Heart right ventricle (tissue), 16 donors: ENCODE measurements at regions not wholly inside any gene's neighbourhood (a gene's known extent, or its start where the extent isn't known, plus 50 kb on each side); places are given as distances from the start of the nearest gene placed in this dataset.
"Not testable (repeated sequence)": the region's sequence is repeated elsewhere in the genome, so short reads cannot be mapped to it uniquely, and the experiment has no call there.

Source experiments
- ATAC-seq, 8 donors: fragments of 200-7000 bp; cut with Tn5 transposase; one replicate each; pipeline ENCODE4 v1.9.1; 2020; ENCODE audit warnings: mild to moderate bottlenecking in 8 of 8, moderate library complexity in 8 of 8, moderate number of reproducible peaks in 1 of 8
- DNase-seq, 2 donors: peaks; one replicate each; pipeline ENCODE4 v3.0.0-alpha.2; 2020
- H3K27ac ChIP-seq, 10 donors: fragments of 200-600 bp; sonication (generic) in 2 of 10; one replicate each; pipeline versions ENCODE4 v1.5.0 to v1.8.0; 2020 to 2022; ENCODE audit warnings: mild to moderate bottlenecking in 3 of 10
- H3K27me3 ChIP-seq, 7 donors: fragments of 200-600 bp; one replicate each; pipeline ENCODE4 v1.8.0; 2021 to 2022; ENCODE audit warnings: mild to moderate bottlenecking in 2 of 7
- H3K36me3 ChIP-seq, 9 donors: fragments of 200-600 bp; sonication (generic) in 1 of 9; one replicate each; pipeline versions ENCODE4 v1.5.0 to v1.8.0; 2020 to 2022; ENCODE audit warnings: mild to moderate bottlenecking in 2 of 9
- H3K4me1 ChIP-seq, 9 donors: fragments of 200-600 bp; sonication (generic) in 1 of 9; one replicate each; pipeline versions ENCODE4 v1.5.0 to v1.8.0; 2020 to 2022; ENCODE audit warnings: mild to moderate bottlenecking in 4 of 9
- H3K4me3 ChIP-seq, 10 donors: fragments of 200-600 bp; sonication (generic) in 2 of 10; one replicate each; pipeline versions ENCODE4 v1.5.0 to v1.8.0; 2020 to 2022; ENCODE audit warnings: mild to moderate bottlenecking in 7 of 10, moderate library complexity in 2 of 10
- H3K9me3 ChIP-seq, 11 donors: fragments of 200-600 bp in 10 of 11; sonication (generic) in 2 of 11; one replicate each; pipeline versions ENCODE4 v1.5.0 to v1.8.0; 2013 to 2022; ENCODE audit warnings: mild to moderate bottlenecking in 2 of 11, control low read depth in 1 of 11, moderate library complexity in 1 of 11
- WGBS, 2 donors: extraction: QIAGEN DNeasy Blood & Tissue Kit; methylation state at CpG; one replicate each; pipeline ENCODE4 v1.1.7; 2013; ENCODE audit warnings: inconsistent platforms in 1 of 2; 5-methylcytosine and 5-hydroxymethylcytosine counted together
- intact Hi-C, 10 donors: fragments of 100-400 bp; cut with DNase I; formaldehyde crosslinking; loops; one replicate each; pipeline versions ENCODE4 v1.11.1 to v1.14.2; 2022
- TF ChIP-seq, protein P1 (sequence below), 9 donors: fragments of 200-600 bp; sonication (generic) in 2 of 9; IDR thresholded peaks; one replicate each; pipeline versions ENCODE4 v1.5.0 to v1.8.0; 2021 to 2022; ENCODE audit warnings: antibody characterized with exemption in 9 of 9, mild to moderate bottlenecking in 5 of 9, moderate library complexity in 1 of 9
- donor health status: Arrhythmogenic right ventricular cardiomyopathy.
- donor health status: ischemic (EF 13 %, LVEDD 7.1; RV severe dilation, severe dysfunction).
- donor health status: healthy with polysubstance abuse.
- donor health status: DM: no; HTN: yes; CAD: no.
- donor health status: DM: no; HTN: no; CAD: no.
- donor health status: ischemic (EF 25% LVEDD 6.9; RV normal size, moderate dysfunction).
- donor health status: ischemic (EF 25% LVEDD 5.7; RV mildly dilated, moderate dysfunction).
- donor health status: healthy.
- donor health status: DM: yes; HTN: yes; CAD: no.
- donor health status: Ischemic cardiomyopathy.
- donor health status: ischemic (EF 35%, LVEDD 5.7; RV mildly dilated, moderate dysfunction).
- donor health status: nonischemic (EF 11% LVEDD 7.7; RV severe dilation, severe dysfunction).
- donor health status: DM: yes; HTN: yes; CAD: no.
- donor health status: PGD.
- donor health status: ischemic (EF 29% LVEDD 5.4; RV normal size, mild dysfunction).
- donor health status: nonischemic (EF 23%, LVEDD 6.1; RV moderate dilation, normal function).

DNA sequence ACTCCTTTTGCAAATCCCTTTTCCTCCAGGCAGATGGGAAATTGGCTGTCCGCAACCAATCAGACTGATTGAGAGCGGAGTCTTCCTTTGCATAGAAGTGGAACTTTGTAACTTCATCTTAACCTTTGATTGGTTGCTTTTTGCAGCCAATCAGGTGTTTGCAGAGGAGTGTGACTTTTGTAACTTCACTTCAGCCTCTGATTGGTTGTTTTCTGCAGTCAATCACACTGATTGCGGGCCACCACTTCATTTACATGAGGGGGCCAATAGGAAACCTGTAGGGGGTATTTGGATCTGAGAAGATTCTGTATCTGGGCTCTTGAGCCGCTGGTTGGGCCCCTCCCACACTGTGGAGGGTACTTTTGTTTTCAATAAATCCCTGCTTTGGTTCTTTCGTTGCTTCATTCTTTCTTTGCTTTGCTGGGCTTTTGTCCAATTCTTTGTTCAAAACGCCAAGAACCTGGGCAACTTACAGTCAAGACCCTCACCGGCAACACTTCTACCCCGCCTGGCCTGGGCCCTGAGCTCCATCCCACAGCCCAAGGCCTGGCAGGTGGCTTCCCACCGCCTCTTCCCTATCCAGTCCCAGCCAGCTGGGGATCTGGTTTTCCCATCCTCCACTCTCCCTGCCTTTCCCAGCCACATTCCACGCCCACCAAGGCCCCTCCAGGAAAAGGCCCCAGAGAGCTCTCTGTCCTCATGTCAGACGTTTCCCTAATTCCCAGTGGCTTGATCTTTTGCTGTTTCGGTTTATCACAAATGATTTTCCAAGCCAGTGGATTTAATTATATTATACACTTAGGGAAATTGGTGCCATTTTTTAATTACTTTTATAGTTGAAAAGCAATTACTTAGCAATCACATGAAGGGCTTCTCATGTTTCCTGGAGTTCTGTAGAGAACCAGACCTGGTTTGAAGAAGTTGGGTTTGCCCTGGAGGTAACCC is 110.2 kb upstream of the STX18 start:
- H3K9me3 ChIP-seq, result peaks cover 0 to 4% (median 0%) of the 10 kb centered on the region in 11 donors
- H3K27ac ChIP-seq, result no peak overlapping the region
- DNase-seq, result no peak
- no peaks in the 10 kb centered on the region for H3K36me3 ChIP-seq
- ATAC-seq, result peak in 1 of 8 donors; percentile 38
- H3K4me1 ChIP-seq, result no peaks in the 10 kb centered on the region
- TF ChIP-seq, protein P1, sequence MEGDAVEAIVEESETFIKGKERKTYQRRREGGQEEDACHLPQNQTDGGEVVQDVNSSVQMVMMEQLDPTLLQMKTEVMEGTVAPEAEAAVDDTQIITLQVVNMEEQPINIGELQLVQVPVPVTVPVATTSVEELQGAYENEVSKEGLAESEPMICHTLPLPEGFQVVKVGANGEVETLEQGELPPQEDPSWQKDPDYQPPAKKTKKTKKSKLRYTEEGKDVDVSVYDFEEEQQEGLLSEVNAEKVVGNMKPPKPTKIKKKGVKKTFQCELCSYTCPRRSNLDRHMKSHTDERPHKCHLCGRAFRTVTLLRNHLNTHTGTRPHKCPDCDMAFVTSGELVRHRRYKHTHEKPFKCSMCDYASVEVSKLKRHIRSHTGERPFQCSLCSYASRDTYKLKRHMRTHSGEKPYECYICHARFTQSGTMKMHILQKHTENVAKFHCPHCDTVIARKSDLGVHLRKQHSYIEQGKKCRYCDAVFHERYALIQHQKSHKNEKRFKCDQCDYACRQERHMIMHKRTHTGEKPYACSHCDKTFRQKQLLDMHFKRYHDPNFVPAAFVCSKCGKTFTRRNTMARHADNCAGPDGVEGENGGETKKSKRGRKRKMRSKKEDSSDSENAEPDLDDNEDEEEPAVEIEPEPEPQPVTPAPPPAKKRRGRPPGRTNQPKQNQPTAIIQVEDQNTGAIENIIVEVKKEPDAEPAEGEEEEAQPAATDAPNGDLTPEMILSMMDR (IDR thresholded peaks at IDR 0.05), result no peak
- no peaks in the 10 kb centered on the region for H3K27me3 ChIP-seq
- intact Hi-C loops, result no loop called here
- H3K4me3 ChIP-seq, result no peak overlapping the region
- 70 to 74% methylated on average over 12 of the region's 12 CpGs for WGBS, 2 donors

DNA sequence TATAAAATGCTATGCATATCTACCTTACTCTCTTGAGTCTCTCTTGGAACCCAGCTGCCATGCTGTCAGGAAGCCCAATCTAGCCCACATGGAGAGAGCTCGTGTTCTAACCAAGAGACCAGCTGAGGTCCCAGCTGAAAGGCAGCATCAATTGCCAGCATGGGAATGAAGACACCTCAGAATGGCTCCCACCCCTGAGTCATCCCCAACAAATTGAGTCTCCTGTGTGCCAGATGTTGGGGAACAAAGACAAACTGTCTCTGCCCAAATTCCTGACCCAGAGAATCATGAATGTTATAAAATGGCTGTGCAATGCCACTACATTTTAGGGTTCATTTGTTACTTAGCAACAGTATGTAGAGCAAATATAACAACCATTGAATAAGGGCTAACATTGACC is 105.2 kb upstream of the STX18 start:
- intact Hi-C loops, result no loop called here
- Histone ChIP-seq H3K9me3 (peaks cover 0 to 9% (median 0%) of the 10 kb centered on the region in 11 donors), H3K27me3 (no peaks in the 10 kb centered on the region), H3K27ac (no peak overlapping the region), H3K4me1 (no peaks in the 10 kb centered on the region), H3K36me3 (no peaks in the 10 kb centered on the region), H3K4me3 (no peak overlapping the region)
- no peak for DNase-seq
- no peak for ATAC-seq
- 96 to 98% methylated on average over 1 of the region's 1 CpG for WGBS, 2 donors
- TF ChIP-seq, protein P1 (IDR thresholded peaks at IDR 0.05), result no peak

DNA sequence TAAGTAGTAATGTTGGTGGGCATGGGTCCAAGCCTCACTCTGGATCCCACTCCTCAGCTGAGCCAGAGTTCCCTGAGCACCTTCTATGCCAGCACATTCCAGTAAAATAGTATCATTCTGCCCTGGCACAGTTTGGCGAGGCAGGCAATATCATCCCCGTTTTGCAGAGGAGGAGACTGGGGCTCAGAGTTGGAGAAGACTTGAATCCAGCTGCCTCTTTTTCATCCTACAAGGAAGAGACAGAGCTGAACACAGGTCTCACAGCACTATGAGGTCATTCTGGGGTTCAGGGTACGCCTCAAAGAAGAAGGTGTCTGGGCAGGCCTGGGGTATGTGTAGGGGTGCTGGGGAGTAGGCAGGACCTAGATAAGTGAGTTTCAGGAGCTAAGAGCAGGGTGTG is 103.9 kb upstream of the STX18 start:
- no peak overlapping the region for H3K27ac ChIP-seq
- H3K4me3 ChIP-seq, result no peak overlapping the region
- H3K27me3 ChIP-seq, result no peaks in the 10 kb centered on the region
- H3K36me3 ChIP-seq, result no peaks in the 10 kb centered on the region
- H3K9me3 ChIP-seq, result peaks cover 0 to 9% (median 0%) of the 10 kb centered on the region in 11 donors
- no peak for DNase-seq
- WGBS, 2 donors, result 69 to 79% methylated on average over 3 of the region's 3 CpGs
- TF ChIP-seq, protein P1 (IDR thresholded peaks at IDR 0.05), result no peak
- no peak for ATAC-seq
- intact Hi-C loops, result no loop called here
- no peaks in the 10 kb centered on the region for H3K4me1 ChIP-seq

DNA sequence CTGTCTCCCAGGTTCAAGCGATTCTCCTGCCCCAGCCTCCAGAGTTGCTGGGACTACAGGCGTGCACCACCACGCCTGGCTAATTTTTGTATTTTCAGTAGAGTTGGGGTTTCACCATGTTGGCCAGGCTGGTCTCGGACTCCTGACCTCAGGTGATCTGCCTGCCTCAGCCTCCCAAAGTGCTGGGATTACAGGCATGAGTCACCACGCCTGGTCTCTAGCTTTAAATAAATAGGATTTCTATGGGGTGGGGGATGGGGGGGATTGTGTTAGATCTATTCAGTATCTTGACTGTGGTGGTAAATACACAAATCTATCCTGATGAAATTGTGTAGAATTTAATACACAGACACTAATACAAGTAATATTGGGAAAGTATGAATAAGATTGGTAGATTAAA is 102.4 kb upstream of the STX18 start:
- H3K4me3 ChIP-seq, H3K9me3 ChIP-seq, intact Hi-C loops, ATAC-seq, H3K36me3 ChIP-seq, H3K27me3 ChIP-seq, H3K4me1 ChIP-seq, H3K27ac ChIP-seq, DNase-seq: not testable (repeated sequence)
- WGBS, 2 donors, result 93 to 96% methylated on average over 5 of the region's 5 CpGs

DNA sequence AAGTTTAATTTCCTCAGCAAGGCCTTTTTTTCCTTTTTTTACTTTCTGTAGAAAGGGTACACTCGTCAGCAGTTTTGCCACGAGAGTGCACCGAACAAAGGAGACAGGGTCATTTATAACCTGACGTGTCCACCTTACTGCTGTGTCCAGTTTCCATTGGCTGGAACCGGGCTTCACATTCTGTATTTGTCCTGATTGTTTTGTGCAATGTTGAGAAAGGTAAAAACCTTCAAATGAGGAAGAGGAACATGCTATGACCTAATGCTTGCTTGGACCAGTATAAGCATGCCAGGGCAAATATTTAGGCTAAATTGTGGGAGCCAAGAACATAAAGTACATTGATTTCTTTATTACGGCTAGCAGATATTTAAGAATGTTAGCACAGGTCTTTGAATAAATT is 101.9 kb upstream of the STX18 start:
- H3K4me1 ChIP-seq, H3K4me3 ChIP-seq, intact Hi-C loops, H3K9me3 ChIP-seq, H3K27me3 ChIP-seq, DNase-seq, H3K27ac ChIP-seq, H3K36me3 ChIP-seq, ATAC-seq: not testable (repeated sequence)
- WGBS, 2 donors, result 93 to 97% methylated on average over 6 of the region's 6 CpGs
